Adrenal gland (tissue), 9 donors: ENCODE measurements at regions not wholly inside any gene's neighbourhood (a gene's known extent, or its start where the extent isn't known, plus 50 kb on each side); places are given as distances from the start of the nearest gene placed in this dataset.

ENCODE experiments used
- DNase-seq, 7 donors: peaks; one replicate each; pipeline ENCODE4 v3.0.0-alpha.2; 2019 to 2020
- H3K27ac ChIP-seq, 5 donors: fragments of 200-600 bp; sonication (generic) in 4 of 5; 1 replicate in 3 of 5; 2 replicates in 2 of 5; pipeline versions ENCODE4 v1.5.1 to v1.8.0; 2016 to 2020; ENCODE audit warnings: mild to moderate bottlenecking in 1 of 5
- H3K27me3 ChIP-seq: fragments of 200-600 bp; 2 replicates; pipeline ENCODE4 v1.8.0; 2021
- H3K36me3 ChIP-seq, 2 donors: fragments of 200-600 bp; replicated peaks in 1 of 2; 1 replicate in 1 of 2; 2 replicates in 1 of 2; pipeline versions ENCODE4 v1.5.1 to v1.8.0; 2018 to 2022
- H3K4me1 ChIP-seq, 2 donors: fragments of 200-600 bp; replicated peaks in 1 of 2; 1 replicate in 1 of 2; 2 replicates in 1 of 2; pipeline versions ENCODE4 v1.5.1 to v1.8.0; 2018 to 2021
- H3K4me3 ChIP-seq, 4 donors: fragments of 200-600 bp; sonication (generic) in 3 of 4; one replicate each; pipeline ENCODE4 v1.5.1; 2016 to 2018
- H3K9me3 ChIP-seq, 3 donors: fragments of 200-600 bp; sonication (generic) in 1 of 3; replicated peaks in 1 of 3; 1 replicate in 2 of 3; 2 replicates in 1 of 3; pipeline versions ENCODE4 v1.5.1 to v1.8.0; 2016 to 2021
- POLR2A ChIP-seq, 2 donors: fragments of 450-650 bp; IDR thresholded peaks; one replicate each; pipeline ENCODE4 v1.6.1; 2017; ENCODE audit warnings: antibody characterized with exemption in 2 of 2, mild to moderate bottlenecking in 2 of 2, moderate library complexity in 1 of 2
- WGBS, 4 donors: extraction: QIAGEN DNeasy Blood & Tissue Kit in 2 of 4; methylation state at CpG; one replicate each; pipeline versions ENCODE4 v1.1.5 to v1.1.7; 2013 to 2017; 5-methylcytosine and 5-hydroxymethylcytosine counted together
- intact Hi-C, 2 donors: fragments of 100-400 bp; cut with DNase I; formaldehyde crosslinking; loops; one replicate each; pipeline versions ENCODE4 v1.14.1 to v1.15.0; 2022 to 2023
- TF ChIP-seq, protein P1 (sequence below), 6 experiments: fragments of 450-650 bp in 4 of 6; fragments of 200-600 bp in 2 of 6; sonication (generic) in 1 of 6; IDR thresholded peaks; 1 replicate in 5 of 6; 2 replicates in 1 of 6; pipeline versions ENCODE4 v1.5.1 to v1.8.0; 2016 to 2021; ENCODE audit warnings: antibody characterized with exemption in 6 of 6, mild to moderate bottlenecking in 2 of 6, moderate library complexity in 1 of 6
- donor health status: healthy with polysubstance abuse.
- donor health status: Bipolar disorder and iron deficiency.
- donor health status: DM: yes; HTN: yes; CAD: no.
- donor health status: DM: no; HTN: no; CAD: no.
- donor health status: DM: no; HTN: no; CAD: no.

DNA sequence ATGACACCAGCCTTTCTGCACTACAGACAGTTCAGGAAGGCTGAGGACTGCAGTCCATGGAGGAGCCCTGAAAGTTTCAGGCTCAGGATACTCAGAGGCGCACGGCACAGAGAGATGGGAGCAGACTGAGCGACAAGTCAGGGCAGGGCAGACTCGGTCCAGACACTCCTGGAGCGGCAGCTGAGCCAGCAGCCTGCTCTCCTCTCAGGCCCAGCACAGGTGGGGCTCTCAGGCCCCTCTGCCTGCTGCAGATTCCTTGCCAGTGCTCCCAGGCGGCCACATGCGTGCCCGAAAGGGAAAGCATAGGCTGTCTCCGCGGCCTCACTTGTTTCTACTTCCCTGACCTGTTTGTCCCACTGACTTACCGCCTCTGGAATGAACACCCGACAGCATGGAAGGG lies 228.3 kb downstream of the IRX2 start:
- Histone ChIP-seq H3K27ac (no peak overlapping the region), H3K9me3 (no peaks in the 10 kb centered on the region), H3K4me1 (no peaks in the 10 kb centered on the region), H3K36me3 (no peaks in the 10 kb centered on the region), H3K27me3 (no peaks in the 10 kb centered on the region), H3K4me3 (no peak overlapping the region)
- peak in 1 of 7 donors; percentile 15 for DNase-seq
- 67 to 86% (median 77%) methylated on average over 1 to 12 of the region's 12 CpGs for WGBS, 4 donors
- TF ChIP-seq POLR2A (IDR thresholded peaks at IDR 0.05): no peak
- TF ChIP-seq, protein P1, sequence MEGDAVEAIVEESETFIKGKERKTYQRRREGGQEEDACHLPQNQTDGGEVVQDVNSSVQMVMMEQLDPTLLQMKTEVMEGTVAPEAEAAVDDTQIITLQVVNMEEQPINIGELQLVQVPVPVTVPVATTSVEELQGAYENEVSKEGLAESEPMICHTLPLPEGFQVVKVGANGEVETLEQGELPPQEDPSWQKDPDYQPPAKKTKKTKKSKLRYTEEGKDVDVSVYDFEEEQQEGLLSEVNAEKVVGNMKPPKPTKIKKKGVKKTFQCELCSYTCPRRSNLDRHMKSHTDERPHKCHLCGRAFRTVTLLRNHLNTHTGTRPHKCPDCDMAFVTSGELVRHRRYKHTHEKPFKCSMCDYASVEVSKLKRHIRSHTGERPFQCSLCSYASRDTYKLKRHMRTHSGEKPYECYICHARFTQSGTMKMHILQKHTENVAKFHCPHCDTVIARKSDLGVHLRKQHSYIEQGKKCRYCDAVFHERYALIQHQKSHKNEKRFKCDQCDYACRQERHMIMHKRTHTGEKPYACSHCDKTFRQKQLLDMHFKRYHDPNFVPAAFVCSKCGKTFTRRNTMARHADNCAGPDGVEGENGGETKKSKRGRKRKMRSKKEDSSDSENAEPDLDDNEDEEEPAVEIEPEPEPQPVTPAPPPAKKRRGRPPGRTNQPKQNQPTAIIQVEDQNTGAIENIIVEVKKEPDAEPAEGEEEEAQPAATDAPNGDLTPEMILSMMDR (IDR thresholded peaks at IDR 0.05): no peak
- intact Hi-C loops: no loop called here

DNA sequence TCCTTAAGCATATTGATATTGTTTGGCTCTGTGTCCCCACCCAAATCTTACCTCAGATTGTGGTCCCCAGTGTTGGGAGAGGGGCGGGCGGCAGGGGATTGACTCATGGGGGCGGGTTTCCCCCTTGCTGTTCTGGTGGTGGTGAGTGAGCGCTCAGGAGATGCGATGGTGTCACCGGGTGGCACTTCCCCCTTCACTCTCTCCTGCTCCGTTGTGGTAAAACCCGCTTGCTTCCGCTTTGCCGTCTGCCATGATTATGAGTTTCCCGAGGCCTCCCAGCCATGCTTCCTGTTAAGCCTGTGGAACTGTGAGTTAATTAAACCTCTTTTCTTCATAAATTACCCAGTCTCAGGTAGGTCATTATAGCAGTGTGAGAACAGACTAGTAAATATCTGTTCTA lies 229.1 kb downstream of the IRX2 start:
- WGBS, 4 donors: 75 to 83% (median 80%) methylated on average over 11 of the region's 11 CpGs
- Histone ChIP-seq H3K9me3 (no peaks in the 10 kb centered on the region), H3K36me3 (no peaks in the 10 kb centered on the region), H3K27me3 (no peaks in the 10 kb centered on the region), H3K4me1 (no peaks in the 10 kb centered on the region), H3K27ac (no peak overlapping the region), H3K4me3 (no peak overlapping the region)
- intact Hi-C loops: no loop called here
- peak in 1 of 7 donors; percentile 27 for DNase-seq
- no peak for TF ChIP-seq POLR2A (IDR thresholded peaks at IDR 0.05)
- TF ChIP-seq, protein P1 (IDR thresholded peaks at IDR 0.05): no peak

DNA sequence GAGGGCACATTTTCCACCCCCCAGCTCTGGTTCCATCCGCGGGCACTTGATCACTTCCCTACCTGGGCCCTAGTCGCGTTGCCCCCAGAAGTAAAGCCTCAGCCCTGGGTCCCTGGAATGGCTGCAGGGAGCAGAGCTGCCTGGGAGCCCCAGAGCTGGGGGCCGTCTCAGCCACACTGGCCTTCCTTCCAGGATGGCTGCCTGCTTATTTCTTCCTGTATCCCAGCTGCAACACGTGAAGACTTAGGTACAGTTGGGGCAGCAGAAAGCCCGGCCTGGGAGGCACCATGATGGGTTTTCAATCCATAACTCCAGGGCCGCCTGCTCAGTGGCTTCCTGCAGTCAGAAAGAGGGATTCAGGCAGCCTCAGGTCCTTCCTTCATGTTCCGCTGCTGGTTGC lies 232.3 kb downstream of the IRX2 start:
- TF ChIP-seq, protein P1 (IDR thresholded peaks at IDR 0.05): no peak
- TF ChIP-seq POLR2A (IDR thresholded peaks at IDR 0.05): no peak
- Histone ChIP-seq H3K36me3 (no peaks in the 10 kb centered on the region), H3K4me1 (no peaks in the 10 kb centered on the region), H3K4me3 (no peak overlapping the region), H3K27me3 (no peaks in the 10 kb centered on the region), H3K9me3 (no peaks in the 10 kb centered on the region), H3K27ac (no peak overlapping the region)
- DNase-seq: peak in 1 of 7 donors; percentile 14
- intact Hi-C loops: no loop called here
- 68 to 75% (median 73%) methylated on average over 8 to 9 of the region's 9 CpGs for WGBS, 4 donors

DNA sequence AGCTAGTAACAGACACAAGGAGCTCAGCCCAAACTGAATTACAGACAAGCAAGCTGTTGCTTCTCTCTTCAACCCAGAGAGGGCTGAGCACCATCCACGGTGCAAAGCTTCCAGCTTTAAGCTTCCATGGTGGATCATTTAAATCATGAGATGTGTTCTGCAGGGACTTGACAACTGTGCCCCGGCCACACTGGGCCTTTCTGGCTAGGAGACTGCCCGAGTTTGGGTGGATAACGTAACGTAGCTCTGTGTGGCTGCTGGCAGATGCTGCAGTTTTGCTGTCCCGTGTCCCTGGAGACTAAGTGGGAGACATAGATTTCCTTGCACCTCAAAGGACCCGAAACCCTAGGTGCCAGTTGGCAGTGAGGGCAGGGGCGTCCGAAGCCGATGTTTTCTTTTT lies 234.0 kb downstream of the IRX2 start:
- WGBS, 4 donors: 73 to 83% (median 78%) methylated on average over 7 to 10 of the region's 10 CpGs
- Histone ChIP-seq H3K27ac (no peak overlapping the region), H3K4me1 (no peaks in the 10 kb centered on the region), H3K36me3 (no peaks in the 10 kb centered on the region), H3K4me3 (no peak overlapping the region), H3K27me3 (no peaks in the 10 kb centered on the region), H3K9me3 (no peaks in the 10 kb centered on the region)
- TF ChIP-seq POLR2A (IDR thresholded peaks at IDR 0.05): no peak
- TF ChIP-seq, protein P1 (IDR thresholded peaks at IDR 0.05): no peak
- intact Hi-C loops: no loop called here
- peak in 1 of 7 donors; percentile 29 for DNase-seq
